Mesendoderm (in vitro differentiated cells): ENCODE measurements at regions not wholly inside any gene's neighbourhood (a gene's known extent, or its start where the extent isn't known, plus 50 kb on each side); places are given as distances from the start of the nearest gene placed in this dataset.

Experiments
- DNase-seq: peaks from one replicate; pipeline ENCODE4 v3.0.0; 2013
- H2AK5ac ChIP-seq: 2 replicates; pipeline ENCODE4 v1.6.1; 2013; ENCODE audit warnings: low read length, inconsistent platforms
- H2BK120ac ChIP-seq: 2 replicates; pipeline ENCODE4 v1.6.1; 2013; ENCODE audit warnings: low read depth, mild to moderate bottlenecking, low read length, moderate library complexity, mixed read lengths
- H2BK15ac ChIP-seq: replicated peaks from 2 replicates; pipeline ENCODE4 v1.6.1; 2013; ENCODE audit warnings: low read depth, mild to moderate bottlenecking, moderate library complexity
- H2BK5ac ChIP-seq: 2 replicates; pipeline ENCODE4 v1.6.1; 2013; ENCODE audit warnings: low read length, inconsistent platforms
- H3K18ac ChIP-seq: 2 replicates; pipeline ENCODE4 v1.6.1; 2013; ENCODE audit warnings: mild to moderate bottlenecking, low read length, mixed read lengths
- H3K23ac ChIP-seq: one replicate; pipeline ENCODE4 v1.6.1; 2013; ENCODE audit warnings: low read length
- H3K27ac ChIP-seq: 2 replicates; pipeline ENCODE4 v1.5.1; 2013; ENCODE audit warnings: low read depth, mild to moderate bottlenecking, inconsistent platforms, low read length, moderate library complexity
- H3K27me3 ChIP-seq: 2 replicates; pipeline ENCODE4 v1.6.1; 2013; ENCODE audit warnings: low read length, control low read depth, mild to moderate bottlenecking, inconsistent platforms; ENCODE audit not compliant: insufficient read depth, poor library complexity
- H3K36me3 ChIP-seq: 2 replicates; pipeline ENCODE4 v1.6.1; 2013; ENCODE audit warnings: low read length, inconsistent platforms; ENCODE audit not compliant: control insufficient read depth, insufficient read depth
- H3K4ac ChIP-seq: one replicate; pipeline ENCODE4 v1.6.1; 2013; ENCODE audit warnings: low read depth, mild to moderate bottlenecking, low read length, moderate library complexity
- H3K4me1 ChIP-seq: 2 replicates; pipeline ENCODE4 v1.6.1; 2013; ENCODE audit warnings: low read depth, low read length, inconsistent platforms; ENCODE audit not compliant: control insufficient read depth
- H3K4me2 ChIP-seq: 2 replicates; pipeline ENCODE4 v1.6.1; 2013; ENCODE audit warnings: low read length
- H3K4me3 ChIP-seq: 2 replicates; pipeline ENCODE4 v1.5.1; 2013; ENCODE audit warnings: mild to moderate bottlenecking, low read length
- H3K56ac ChIP-seq: one replicate; pipeline ENCODE4 v1.6.1; 2013; ENCODE audit warnings: low read length
- H3K79me1 ChIP-seq: 2 replicates; pipeline ENCODE4 v1.6.1; 2013; ENCODE audit warnings: low read length, inconsistent platforms
- H3K79me2 ChIP-seq: 2 replicates; pipeline ENCODE4 v1.6.1; 2013; ENCODE audit warnings: mild to moderate bottlenecking, low read length; ENCODE audit not compliant: control insufficient read depth, insufficient read depth
- H3K9ac ChIP-seq: 2 replicates; pipeline ENCODE4 v1.6.1; 2013; ENCODE audit warnings: low read length, inconsistent platforms
- H4K5ac ChIP-seq: one replicate; pipeline ENCODE4 v1.6.1; 2013; ENCODE audit warnings: low read length
- H4K8ac ChIP-seq: one replicate; pipeline ENCODE4 v1.6.1; 2013; ENCODE audit warnings: low read depth, mild to moderate bottlenecking, control low read depth, low read length, moderate library complexity
- WGBS: extraction: QIAGEN DNeasy Blood & Tissue Kit; methylation state at CpG from one replicate; pipeline ENCODE4 v1.1.7; 2013; ENCODE audit warnings: low lambda C conversion rate, missing lambda C conversion rate; ENCODE audit not compliant: insufficient coverage; ENCODE audit errors: extremely low coverage; 5-methylcytosine and 5-hydroxymethylcytosine counted together

DNA sequence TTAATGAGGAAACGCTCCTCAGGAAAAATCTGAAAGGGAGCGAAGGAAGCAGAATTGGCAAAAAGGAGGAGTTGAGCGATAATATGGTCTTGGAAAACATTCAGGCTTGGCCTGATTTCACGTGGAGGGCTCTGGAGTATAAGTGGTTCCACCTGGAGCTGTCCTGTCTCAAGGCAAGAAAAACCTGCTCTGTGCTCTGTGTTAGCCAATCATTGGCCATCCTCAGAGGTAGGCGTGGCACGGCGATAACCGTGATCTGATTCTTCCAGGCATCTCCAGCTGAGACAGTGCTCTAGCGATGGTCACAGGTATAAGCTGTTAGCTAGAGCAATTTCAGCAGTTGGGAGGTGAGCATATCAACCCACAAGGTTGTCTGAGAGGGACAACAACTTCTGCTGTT, 450.5 kb upstream of the MAF start:
- no peaks in the 10 kb centered on the region for H3K27me3 ChIP-seq
- no CpG with 5 or more reads among the region's 9 CpGs for WGBS
- no peak overlapping the region for H3K27ac ChIP-seq
- H3K56ac ChIP-seq, result no peak overlapping the region
- H3K79me1 ChIP-seq, result no peaks in the 10 kb centered on the region
- peaks cover 7% of the 10 kb centered on the region for H3K4me1 ChIP-seq
- no peak overlapping the region for H4K8ac ChIP-seq
- no peak overlapping the region for H3K4me2 ChIP-seq
- no peak overlapping the region for H2BK5ac ChIP-seq
- no peaks in the 10 kb centered on the region for H3K36me3 ChIP-seq
- no peak overlapping the region for H2AK5ac ChIP-seq
- no peak overlapping the region for H4K5ac ChIP-seq
- no peak for DNase-seq
- no peaks in the 10 kb centered on the region for H3K79me2 ChIP-seq
- no peak overlapping the region for H3K4ac ChIP-seq
- H3K23ac ChIP-seq, result no peak overlapping the region
- no peak overlapping the region for H3K18ac ChIP-seq
- H2BK15ac ChIP-seq, result no peak overlapping the region
- no peak overlapping the region for H2BK120ac ChIP-seq
- H3K4me3 ChIP-seq, result no peak overlapping the region
- no peak overlapping the region for H3K9ac ChIP-seq

DNA sequence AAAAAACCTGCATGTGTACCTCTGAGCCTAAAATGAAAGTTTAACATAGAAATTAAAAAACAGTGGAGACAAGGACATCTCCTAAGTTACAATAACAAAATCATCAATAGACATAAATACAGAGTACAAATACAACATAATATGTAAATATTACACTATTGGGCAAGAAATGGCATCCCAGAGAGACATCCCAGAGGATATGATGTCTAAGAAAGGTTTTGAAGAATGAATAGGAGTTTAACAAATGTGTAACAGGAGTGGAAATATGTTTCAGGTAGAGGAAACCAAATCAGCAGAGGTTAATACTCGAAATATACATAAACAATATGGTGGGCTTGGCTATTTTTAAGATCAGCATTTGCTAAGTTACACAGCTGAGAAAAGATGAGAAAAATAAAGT, 447.7 kb upstream of the MAF start:
- no peak overlapping the region for H3K4me2 ChIP-seq
- H3K4me1 ChIP-seq, result peaks cover 10% of the 10 kb centered on the region
- no peak overlapping the region for H2AK5ac ChIP-seq
- no peaks in the 10 kb centered on the region for H3K79me2 ChIP-seq
- no peak overlapping the region for H3K23ac ChIP-seq
- H3K9ac ChIP-seq, result no peak overlapping the region
- H2BK120ac ChIP-seq, result no peak overlapping the region
- no CpG with 5 or more reads among the region's 1 CpG for WGBS
- no peak overlapping the region for H3K4me3 ChIP-seq
- no peaks in the 10 kb centered on the region for H3K27me3 ChIP-seq
- H2BK15ac ChIP-seq, result no peak overlapping the region
- no peak overlapping the region for H3K56ac ChIP-seq
- H3K18ac ChIP-seq, result no peak overlapping the region
- no peak overlapping the region for H4K8ac ChIP-seq
- no peak overlapping the region for H3K4ac ChIP-seq
- no peak overlapping the region for H3K27ac ChIP-seq
- no peaks in the 10 kb centered on the region for H3K36me3 ChIP-seq
- H3K79me1 ChIP-seq, result no peaks in the 10 kb centered on the region
- H4K5ac ChIP-seq, result no peak overlapping the region
- no peak for DNase-seq
- H2BK5ac ChIP-seq, result no peak overlapping the region

DNA sequence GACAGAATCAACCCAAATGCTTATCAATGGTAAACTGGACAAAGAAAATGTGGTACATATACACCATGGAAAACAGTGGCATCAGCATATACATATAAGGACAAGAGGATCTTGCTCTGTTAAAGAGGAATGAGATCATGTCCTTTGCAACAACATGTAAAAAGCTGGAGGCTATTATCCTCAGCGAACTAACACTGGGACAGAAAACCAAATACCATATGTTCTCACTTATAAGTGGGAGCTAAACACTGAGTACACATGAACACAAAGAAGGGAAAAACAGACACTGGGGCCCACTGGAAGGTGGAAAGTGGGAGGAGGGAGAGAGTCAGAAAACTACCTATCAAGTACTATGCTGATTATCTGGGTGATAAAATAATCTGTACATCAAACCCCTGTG, 447.3 kb upstream of the MAF start:
- no peak overlapping the region for H2BK15ac ChIP-seq
- H3K4me3 ChIP-seq, result no peak overlapping the region
- no peak overlapping the region for H3K4me2 ChIP-seq
- no peaks in the 10 kb centered on the region for H3K36me3 ChIP-seq
- H3K9ac ChIP-seq, result no peak overlapping the region
- no peak overlapping the region for H3K18ac ChIP-seq
- H2BK120ac ChIP-seq, result no peak overlapping the region
- no peak overlapping the region for H3K56ac ChIP-seq
- H3K79me2 ChIP-seq, result no peaks in the 10 kb centered on the region
- H3K27ac ChIP-seq, result no peak overlapping the region
- H3K27me3 ChIP-seq, result no peaks in the 10 kb centered on the region
- H4K8ac ChIP-seq, result no peak overlapping the region
- H4K5ac ChIP-seq, result no peak overlapping the region
- no CpG with 5 or more reads among the region's 1 CpG for WGBS
- H2AK5ac ChIP-seq, result no peak overlapping the region
- H3K79me1 ChIP-seq, result no peaks in the 10 kb centered on the region
- H3K23ac ChIP-seq, result no peak overlapping the region
- peaks cover 10% of the 10 kb centered on the region for H3K4me1 ChIP-seq
- DNase-seq, result no peak
- no peak overlapping the region for H2BK5ac ChIP-seq
- H3K4ac ChIP-seq, result no peak overlapping the region

DNA sequence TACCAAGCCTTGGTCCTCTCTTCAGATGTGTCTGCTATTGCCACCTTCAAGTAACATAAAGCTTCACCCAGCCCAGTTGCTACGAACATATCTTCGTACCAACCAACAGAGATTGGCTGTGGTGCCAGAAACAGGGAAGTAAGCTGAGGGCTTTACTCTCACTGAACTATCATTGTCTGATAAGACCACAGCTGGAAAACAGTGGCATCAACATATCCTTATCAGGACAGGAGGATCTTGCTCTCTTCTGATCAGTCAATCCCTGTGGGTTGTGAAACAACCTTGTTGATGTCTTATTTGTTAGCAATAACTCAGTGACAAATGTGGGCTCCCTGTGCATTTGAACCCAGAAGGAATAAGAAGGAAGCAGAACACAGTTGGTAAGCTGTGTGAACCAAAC, 446.3 kb upstream of the MAF start:
- Histone ChIP-seq H2BK120ac (no peak overlapping the region), H3K27me3 (no peaks in the 10 kb centered on the region), H3K79me1 (no peaks in the 10 kb centered on the region), H3K23ac (no peak overlapping the region), H3K4ac (no peak overlapping the region), H4K8ac (no peak overlapping the region), H3K27ac (no peak overlapping the region), H3K56ac (no peak overlapping the region), H3K18ac (no peak overlapping the region), H2BK5ac (no peak overlapping the region), H4K5ac (no peak overlapping the region), H3K36me3 (no peaks in the 10 kb centered on the region), H3K4me3 (no peak overlapping the region), H3K79me2 (no peaks in the 10 kb centered on the region), H3K9ac (no peak overlapping the region), H2BK15ac (no peak overlapping the region), H3K4me2 (no peak overlapping the region), H2AK5ac (no peak overlapping the region), H3K4me1 (peaks cover 10% of the 10 kb centered on the region)
- no CpG with 5 or more reads among the region's 2 CpGs for WGBS
- DNase-seq, result peak; percentile 92

DNA sequence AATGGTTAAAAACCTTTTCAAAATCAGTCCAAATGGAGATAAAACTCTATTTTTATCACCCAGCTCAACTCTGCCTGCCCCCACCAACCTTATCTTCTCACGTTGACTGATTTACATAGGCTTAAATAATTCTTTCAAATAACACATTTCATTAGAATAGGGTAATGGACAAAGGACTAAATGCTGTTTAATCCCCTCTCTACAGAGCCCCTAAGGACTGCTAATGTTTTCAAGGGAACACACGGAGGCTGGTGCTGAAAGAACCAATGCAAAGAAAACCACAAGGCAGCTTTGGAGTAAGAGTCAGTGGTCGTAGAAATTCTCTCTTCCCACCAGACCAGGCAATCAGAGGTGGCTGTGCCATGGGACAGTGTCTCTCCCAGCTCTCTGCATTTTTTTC, 445.7 kb upstream of the MAF start:
- Histone ChIP-seq H2BK120ac (no peak overlapping the region), H3K4me3 (no peak overlapping the region), H3K9ac (no peak overlapping the region), H3K79me1 (no peaks in the 10 kb centered on the region), H2BK15ac (no peak overlapping the region), H3K36me3 (no peaks in the 10 kb centered on the region), H4K8ac (no peak overlapping the region), H3K4me2 (no peak overlapping the region), H3K79me2 (no peaks in the 10 kb centered on the region), H4K5ac (no peak overlapping the region), H3K27ac (no peak overlapping the region), H3K18ac (no peak overlapping the region), H3K4ac (no peak overlapping the region), H2BK5ac (no peak overlapping the region), H3K56ac (no peak overlapping the region), H2AK5ac (no peak overlapping the region), H3K4me1 (peaks cover 10% of the 10 kb centered on the region), H3K23ac (no peak overlapping the region), H3K27me3 (no peaks in the 10 kb centered on the region)
- DNase-seq, result peak; percentile 55
- WGBS, result no CpG with 5 or more reads among the region's 3 CpGs

GRCh38 chr16:80045861-80046260, 445.3 kb upstream of the MAF start:
- H3K9ac ChIP-seq, result no peak overlapping the region
- no peak overlapping the region for H3K27ac ChIP-seq
- no peak overlapping the region for H3K4me3 ChIP-seq
- H3K27me3 ChIP-seq, result no peaks in the 10 kb centered on the region
- no peak overlapping the region for H3K18ac ChIP-seq
- WGBS, result no CpG with 5 or more reads among the region's 8 CpGs
- H3K36me3 ChIP-seq, result no peaks in the 10 kb centered on the region
- H4K8ac ChIP-seq, result no peak overlapping the region
- peaks cover 10% of the 10 kb centered on the region for H3K4me1 ChIP-seq
- H2BK120ac ChIP-seq, result no peak overlapping the region
- no peak overlapping the region for H3K56ac ChIP-seq
- no peak overlapping the region for H3K4me2 ChIP-seq
- H3K79me2 ChIP-seq, result no peaks in the 10 kb centered on the region
- no peak overlapping the region for H2AK5ac ChIP-seq
- no peak overlapping the region for H3K4ac ChIP-seq
- no peak overlapping the region for H4K5ac ChIP-seq
- H2BK15ac ChIP-seq, result no peak overlapping the region
- no peak overlapping the region for H2BK5ac ChIP-seq
- no peak for DNase-seq
- no peak overlapping the region for H3K23ac ChIP-seq
- H3K79me1 ChIP-seq, result no peaks in the 10 kb centered on the region
